MCF 10A (cell line): ENCODE measurements at regions not wholly inside any gene's neighbourhood (a gene's known extent, or its start where the extent isn't known, plus 50 kb on each side); places are given as distances from the start of the nearest gene placed in this dataset.

Experiments used
- BruUV-seq: library from RNA; stranded (reverse); fragments of 400-500 nt; replicated peaks from 2 replicates; lab custom pipeline; 2021; lab: Mats Ljungman, UMichigan
- CTCF ChIA-PET: fragments of 300-600 bp; sonication (Branson Sonifier 250); formaldehyde crosslinking; extraction: SDS; loops from one replicate; lab custom pipeline; 2021; ENCODE audit warnings: antibody characterized with exemption, inconsistent platforms; lab: Yijun Ruan, JAX
- POLR2A ChIA-PET: fragments of 300-600, 350-650 bp; sonication (Branson Sonifier 250); formaldehyde crosslinking; extraction: SDS; loops from one replicate; lab custom pipeline; 2020; ENCODE audit warnings: antibody characterized with exemption, inconsistent platforms; lab: Yijun Ruan, JAX
- DNase-seq: peaks from one replicate; pipeline ENCODE4 v3.0.0-alpha.2; 2018; ENCODE audit not compliant: unreplicated experiment
- H3K27ac Mint-ChIP-seq: one replicate; pipeline ENCODE4 v1.8.0; 2022; ENCODE audit warnings: mild to moderate bottlenecking, low read depth, mixed read lengths; ENCODE audit not compliant: unreplicated experiment
- H3K27me3 Mint-ChIP-seq: one replicate; pipeline ENCODE4 v1.8.0; 2022; ENCODE audit warnings: mixed read lengths; ENCODE audit not compliant: insufficient read depth, unreplicated experiment
- H3K36me3 Mint-ChIP-seq: one replicate; pipeline ENCODE4 v1.8.0; 2022; ENCODE audit warnings: mild to moderate bottlenecking, moderate library complexity, mixed read lengths; ENCODE audit not compliant: insufficient read depth, unreplicated experiment
- H3K4me1 Mint-ChIP-seq: one replicate; pipeline ENCODE4 v1.8.0; 2022; ENCODE audit warnings: mixed read lengths; ENCODE audit not compliant: insufficient read depth, unreplicated experiment
- H3K4me3 Mint-ChIP-seq: one replicate; pipeline ENCODE4 v1.8.0; 2022; ENCODE audit warnings: mild to moderate bottlenecking, moderate library complexity, mixed read lengths; ENCODE audit not compliant: unreplicated experiment
- H3K9me3 Mint-ChIP-seq: one replicate; pipeline ENCODE4 v1.8.0; 2022; ENCODE audit warnings: mixed read lengths; ENCODE audit not compliant: unreplicated experiment
- intact Hi-C: fragments of 100-400 bp; cut with micrococcal nuclease; formaldehyde crosslinking; loops from 2 replicates; pipeline ENCODE4 v1.14.1; 2022
- TF ChIP-seq, protein P1 (sequence below): fragments of 200-600 bp; IDR thresholded peaks from one replicate; pipeline ENCODE4 v1.8.0; 2022; ENCODE audit warnings: antibody characterized with exemption, mild to moderate bottlenecking; ENCODE audit not compliant: unreplicated experiment

- DNase-seq = no peak
- H3K27me3 Mint-ChIP-seq = peaks cover 39% of the 10 kb centered on the region
- intact Hi-C loops = no loop called here
- H3K4me3 Mint-ChIP-seq = no peak overlapping the region
- no TSS peak for BruUV-seq
- ChIA-PET CTCF (interaction anchor here (1.1 kb wide), 1 partner anchor 80 kb away, joined by 3 read pairs; no protein-coding TSS in a partner anchor), POLR2A (no interaction called here)
- no peak overlapping the region for H3K27ac Mint-ChIP-seq
- no peaks in the 10 kb centered on the region for H3K9me3 Mint-ChIP-seq
- TF ChIP-seq, protein P1, sequence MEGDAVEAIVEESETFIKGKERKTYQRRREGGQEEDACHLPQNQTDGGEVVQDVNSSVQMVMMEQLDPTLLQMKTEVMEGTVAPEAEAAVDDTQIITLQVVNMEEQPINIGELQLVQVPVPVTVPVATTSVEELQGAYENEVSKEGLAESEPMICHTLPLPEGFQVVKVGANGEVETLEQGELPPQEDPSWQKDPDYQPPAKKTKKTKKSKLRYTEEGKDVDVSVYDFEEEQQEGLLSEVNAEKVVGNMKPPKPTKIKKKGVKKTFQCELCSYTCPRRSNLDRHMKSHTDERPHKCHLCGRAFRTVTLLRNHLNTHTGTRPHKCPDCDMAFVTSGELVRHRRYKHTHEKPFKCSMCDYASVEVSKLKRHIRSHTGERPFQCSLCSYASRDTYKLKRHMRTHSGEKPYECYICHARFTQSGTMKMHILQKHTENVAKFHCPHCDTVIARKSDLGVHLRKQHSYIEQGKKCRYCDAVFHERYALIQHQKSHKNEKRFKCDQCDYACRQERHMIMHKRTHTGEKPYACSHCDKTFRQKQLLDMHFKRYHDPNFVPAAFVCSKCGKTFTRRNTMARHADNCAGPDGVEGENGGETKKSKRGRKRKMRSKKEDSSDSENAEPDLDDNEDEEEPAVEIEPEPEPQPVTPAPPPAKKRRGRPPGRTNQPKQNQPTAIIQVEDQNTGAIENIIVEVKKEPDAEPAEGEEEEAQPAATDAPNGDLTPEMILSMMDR = no peak
- no peaks in the 10 kb centered on the region for H3K36me3 Mint-ChIP-seq
- H3K4me1 Mint-ChIP-seq = no peaks in the 10 kb centered on the region
Measured at GRCh38 chrX:44039556-44039955, 66.4 kb upstream of the NDP start.

GRCh38 chrX:44036336-44036735, 63.1 kb upstream of the NDP start:
- H3K27ac Mint-ChIP-seq = no peak overlapping the region
- POLR2A ChIA-PET = no interaction called here

GRCh38 chrX:44035571-44035970, 62.4 kb upstream of the NDP start:
- H3K9me3 Mint-ChIP-seq = no peaks in the 10 kb centered on the region
- TF ChIP-seq, protein P1 = no peak
- ChIA-PET CTCF (interaction anchor here (0.6 to 1.5 kb wide), 3 partner anchors 77 to 1033 kb away, joined by 3 to 5 read pairs (median 4); no protein-coding TSS in a partner anchor), POLR2A (interaction anchor here (1.6 kb wide), 1 partner anchor 10 kb away, joined by 5 read pairs; no protein-coding TSS in a partner anchor)
- peak; percentile 36 for DNase-seq
- intact Hi-C loops = no loop called here
- no peaks in the 10 kb centered on the region for H3K36me3 Mint-ChIP-seq
- no peak overlapping the region for H3K4me3 Mint-ChIP-seq
- peaks cover 79% of the 10 kb centered on the region for H3K27me3 Mint-ChIP-seq
- H3K4me1 Mint-ChIP-seq = no peaks in the 10 kb centered on the region
- no TSS peak for BruUV-seq
- no peak overlapping the region for H3K27ac Mint-ChIP-seq

More at GRCh38 chrX:44036336-44036735, 63.1 kb upstream of the NDP start:
- Mint-ChIP-seq H3K4me3 (no peak overlapping the region), H3K27me3 (peaks cover 71% of the 10 kb centered on the region), H3K4me1 (no peaks in the 10 kb centered on the region), H3K36me3 (no peaks in the 10 kb centered on the region), H3K9me3 (no peaks in the 10 kb centered on the region)
- CTCF ChIA-PET = no interaction called here
- no TSS peak for BruUV-seq
- intact Hi-C loops = no loop called here
- TF ChIP-seq, protein P1 = no peak
- DNase-seq = peak; percentile 22

DNA sequence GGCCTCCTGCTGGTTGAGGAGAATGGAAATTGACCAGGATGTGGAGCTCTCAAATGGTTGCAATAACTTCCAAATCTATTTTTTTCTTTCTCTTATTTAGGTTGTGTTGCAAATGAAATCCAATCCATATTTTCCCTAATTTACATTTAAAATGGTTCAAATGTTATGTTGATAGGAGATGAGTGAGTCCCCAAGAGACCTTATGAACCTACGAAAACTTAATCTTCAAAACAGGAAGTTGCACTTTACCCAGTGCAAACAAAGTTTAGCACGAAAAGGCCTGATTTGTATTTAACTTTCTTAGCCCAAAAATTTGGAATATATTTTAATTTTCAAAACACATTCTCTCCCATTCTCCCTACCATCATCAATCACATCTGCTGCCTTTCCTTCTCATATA, 59.3 kb upstream of the NDP start:
- no TSS peak for BruUV-seq

More for the DNA sequence above, 59.3 kb upstream of the NDP start:
- intact Hi-C loops = no loop called here
- H3K36me3 Mint-ChIP-seq = no peaks in the 10 kb centered on the region
- POLR2A ChIA-PET = no interaction called here
- peaks cover 7% of the 10 kb centered on the region for H3K9me3 Mint-ChIP-seq
- no peaks in the 10 kb centered on the region for H3K4me1 Mint-ChIP-seq
- CTCF ChIA-PET = interaction anchor here (1.2 kb wide), 1 partner anchor 192 kb away, joined by 3 read pairs; no protein-coding TSS in a partner anchor
- no peak overlapping the region for H3K27ac Mint-ChIP-seq
- no peak overlapping the region for H3K4me3 Mint-ChIP-seq
- DNase-seq = no peak
- TF ChIP-seq, protein P1 = no peak
- H3K27me3 Mint-ChIP-seq = peaks cover 69% of the 10 kb centered on the region
